IMR-90 (cell line): ENCODE measurements at regions not wholly inside any gene's neighbourhood (a gene's known extent, or its start where the extent isn't known, plus 50 kb on each side); places are given as distances from the start of the nearest gene placed in this dataset.

Source experiments
- CEBPB ChIP-seq: IDR thresholded peaks from 2 replicates; pipeline ENCODE4 v1.6.1; 2012; ENCODE audit warnings: low read depth, low read length, improper control_type of control experiment
- FOS ChIP-seq: fragments of 150-350 bp; IDR thresholded peaks from 2 replicates; pipeline ENCODE4 v1.6.1; 2016; ENCODE audit warnings: low read depth, low read length
- MAFK ChIP-seq: IDR thresholded peaks from 2 replicates; pipeline ENCODE4 v1.6.1; 2012; ENCODE audit warnings: low read depth, low read length, improper control_type of control experiment
- MXI1 ChIP-seq: IDR thresholded peaks from 2 replicates; pipeline ENCODE4 v1.6.1; 2012; ENCODE audit warnings: low read depth, mild to moderate bottlenecking, low read length, moderate library complexity, borderline replicate concordance
- POLR2A ChIP-seq: IDR thresholded peaks from 2 replicates; pipeline ENCODE4 v1.6.1; 2012; ENCODE audit warnings: mild to moderate bottlenecking, low read depth, low read length
- RAD21 ChIP-seq: IDR thresholded peaks from 2 replicates; pipeline ENCODE4 v1.6.1; 2012; ENCODE audit warnings: low read length, improper control_type of control experiment
- RCOR1 ChIP-seq: IDR thresholded peaks from 2 replicates; pipeline ENCODE4 v1.6.1; 2012; ENCODE audit warnings: mild to moderate bottlenecking, low read length, improper control_type of control experiment; ENCODE audit not compliant: insufficient replicate concordance
- SMC3 ChIP-seq: fragments of 150-350 bp; IDR thresholded peaks from 2 replicates; pipeline ENCODE4 v1.6.1; 2016; ENCODE audit warnings: low read depth, mild to moderate bottlenecking, antibody characterized with exemption, low read length, moderate library complexity
- TF ChIP-seq, protein P1 (sequence below): conservative IDR thresholded peaks from 2 replicates; pipeline ENCODE4 v1.5.1; 2012; ENCODE audit warnings: mild to moderate bottlenecking, low read depth, low read length, improper control_type of control experiment
- TF ChIP-seq, protein P2 (sequence below): fragments of 150-350 bp; IDR thresholded peaks from 2 replicates; pipeline ENCODE4 v1.6.1; 2017; ENCODE audit warnings: mild to moderate bottlenecking, antibody characterized with exemption, low read length, low read depth
- TF ChIP-seq, protein P3 (sequence below): fragments of 150-350 bp; IDR thresholded peaks from 2 replicates; pipeline ENCODE4 v1.6.1; 2016; ENCODE audit warnings: low read depth, mild to moderate bottlenecking, low read length, moderate library complexity, borderline replicate concordance

DNA sequence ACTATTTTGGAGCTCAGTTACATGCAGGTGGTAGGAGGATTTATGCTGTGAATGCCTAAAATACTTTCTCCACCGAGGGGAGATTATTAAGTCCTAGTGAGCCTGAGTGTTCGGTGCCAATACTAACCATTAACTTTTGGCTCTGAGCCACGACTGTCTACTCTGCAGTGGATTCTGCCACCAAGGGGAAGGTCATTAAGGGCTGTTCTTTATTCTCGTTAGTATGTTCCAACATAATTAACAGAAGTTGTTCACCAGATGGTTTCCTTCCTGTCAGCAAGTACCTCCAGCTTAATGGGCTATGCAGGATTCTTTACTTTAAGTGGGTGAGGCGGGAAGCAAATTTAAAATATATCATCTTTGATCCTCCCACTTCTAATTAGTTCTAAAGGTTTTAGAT is 326.3 kb downstream of the BMP4 start:
- TF ChIP-seq, protein P1, sequence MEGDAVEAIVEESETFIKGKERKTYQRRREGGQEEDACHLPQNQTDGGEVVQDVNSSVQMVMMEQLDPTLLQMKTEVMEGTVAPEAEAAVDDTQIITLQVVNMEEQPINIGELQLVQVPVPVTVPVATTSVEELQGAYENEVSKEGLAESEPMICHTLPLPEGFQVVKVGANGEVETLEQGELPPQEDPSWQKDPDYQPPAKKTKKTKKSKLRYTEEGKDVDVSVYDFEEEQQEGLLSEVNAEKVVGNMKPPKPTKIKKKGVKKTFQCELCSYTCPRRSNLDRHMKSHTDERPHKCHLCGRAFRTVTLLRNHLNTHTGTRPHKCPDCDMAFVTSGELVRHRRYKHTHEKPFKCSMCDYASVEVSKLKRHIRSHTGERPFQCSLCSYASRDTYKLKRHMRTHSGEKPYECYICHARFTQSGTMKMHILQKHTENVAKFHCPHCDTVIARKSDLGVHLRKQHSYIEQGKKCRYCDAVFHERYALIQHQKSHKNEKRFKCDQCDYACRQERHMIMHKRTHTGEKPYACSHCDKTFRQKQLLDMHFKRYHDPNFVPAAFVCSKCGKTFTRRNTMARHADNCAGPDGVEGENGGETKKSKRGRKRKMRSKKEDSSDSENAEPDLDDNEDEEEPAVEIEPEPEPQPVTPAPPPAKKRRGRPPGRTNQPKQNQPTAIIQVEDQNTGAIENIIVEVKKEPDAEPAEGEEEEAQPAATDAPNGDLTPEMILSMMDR, result no peak
- TF ChIP-seq FOS (no peak), RCOR1 (no peak), MXI1 (no peak), POLR2A (no peak), CEBPB (no peak), RAD21 (no peak), MAFK (no peak), SMC3 (no peak)
- TF ChIP-seq, protein P2, sequence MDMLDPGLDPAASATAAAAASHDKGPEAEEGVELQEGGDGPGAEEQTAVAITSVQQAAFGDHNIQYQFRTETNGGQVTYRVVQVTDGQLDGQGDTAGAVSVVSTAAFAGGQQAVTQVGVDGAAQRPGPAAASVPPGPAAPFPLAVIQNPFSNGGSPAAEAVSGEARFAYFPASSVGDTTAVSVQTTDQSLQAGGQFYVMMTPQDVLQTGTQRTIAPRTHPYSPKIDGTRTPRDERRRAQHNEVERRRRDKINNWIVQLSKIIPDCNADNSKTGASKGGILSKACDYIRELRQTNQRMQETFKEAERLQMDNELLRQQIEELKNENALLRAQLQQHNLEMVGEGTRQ, result no peak
- TF ChIP-seq, protein P3, sequence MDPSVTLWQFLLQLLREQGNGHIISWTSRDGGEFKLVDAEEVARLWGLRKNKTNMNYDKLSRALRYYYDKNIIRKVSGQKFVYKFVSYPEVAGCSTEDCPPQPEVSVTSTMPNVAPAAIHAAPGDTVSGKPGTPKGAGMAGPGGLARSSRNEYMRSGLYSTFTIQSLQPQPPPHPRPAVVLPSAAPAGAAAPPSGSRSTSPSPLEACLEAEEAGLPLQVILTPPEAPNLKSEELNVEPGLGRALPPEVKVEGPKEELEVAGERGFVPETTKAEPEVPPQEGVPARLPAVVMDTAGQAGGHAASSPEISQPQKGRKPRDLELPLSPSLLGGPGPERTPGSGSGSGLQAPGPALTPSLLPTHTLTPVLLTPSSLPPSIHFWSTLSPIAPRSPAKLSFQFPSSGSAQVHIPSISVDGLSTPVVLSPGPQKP, result no peak
